Activated T-cell treated with anti-CD3 and anti-CD28 coated beads, Interleukin-2, amount 50 U/mL, for 4 hours (primary cell): ENCODE measurements at regions not wholly inside any gene's neighbourhood (a gene's known extent, or its start where the extent isn't known, plus 50 kb on each side); places are given as distances from the start of the nearest gene placed in this dataset.
"Not testable (repeated sequence)": the region's sequence is repeated elsewhere in the genome, so short reads cannot be mapped to it uniquely, and the experiment has no call there.

Source experiments
- ATAC-seq, 2 donors: fragments of 200-7000 bp; cut with Tn5 transposase; one replicate each; pipeline ENCODE4 v1.10.0; 2021
- DNase-seq: peaks from one replicate; pipeline ENCODE4 v3.0.0-alpha.2; 2020
- H3K27me3 Mint-ChIP-seq: one replicate; pipeline ENCODE4 v1.8.0; 2021; ENCODE audit warnings: low read depth, mixed read lengths
- H3K36me3 Mint-ChIP-seq: one replicate; pipeline ENCODE4 v1.8.0; 2022; ENCODE audit warnings: mixed read lengths; ENCODE audit not compliant: insufficient read depth
- H3K4me1 Mint-ChIP-seq: one replicate; pipeline ENCODE4 v1.8.0; 2021; ENCODE audit warnings: low read depth, mixed read lengths
- H3K4me3 Mint-ChIP-seq: one replicate; pipeline ENCODE4 v1.8.0; 2021; ENCODE audit warnings: mild to moderate bottlenecking, moderate library complexity, mixed read lengths
- H3K9me3 Mint-ChIP-seq: one replicate; pipeline ENCODE4 v1.8.0; 2021; ENCODE audit warnings: mixed read lengths

- Mint-ChIP-seq H3K4me1 (peaks cover 27% of the 10 kb centered on the region), H3K36me3 (no peaks in the 10 kb centered on the region), H3K4me3 (no peak overlapping the region), H3K27me3 (no peaks in the 10 kb centered on the region), H3K9me3 (no peaks in the 10 kb centered on the region)
- no peak for DNase-seq
- no peak for ATAC-seq
These were observed 205.4 kb downstream of the SPRY1 start for GRCh38 chr4:123602007-123602406.

GRCh38 chr4:123603165-123603564, 206.6 kb downstream of the SPRY1 start:
- no peak for ATAC-seq
- no peaks in the 10 kb centered on the region for H3K36me3 Mint-ChIP-seq
- no peaks in the 10 kb centered on the region for H3K27me3 Mint-ChIP-seq
- peaks cover 32% of the 10 kb centered on the region for H3K4me1 Mint-ChIP-seq
- DNase-seq = no peak
- H3K4me3 Mint-ChIP-seq = no peak overlapping the region
- H3K9me3 Mint-ChIP-seq = no peaks in the 10 kb centered on the region

- not testable (repeated sequence) for H3K27me3 Mint-ChIP-seq, H3K9me3 Mint-ChIP-seq, H3K4me3 Mint-ChIP-seq, ATAC-seq, H3K36me3 Mint-ChIP-seq, DNase-seq
- H3K4me1 Mint-ChIP-seq = peaks cover 17% of the 10 kb centered on the region
These were observed 209.2 kb downstream of the SPRY1 start for GRCh38 chr4:123605797-123606196.

GRCh38 chr4:123606336-123606735, 209.7 kb downstream of the SPRY1 start:
- Mint-ChIP-seq H3K27me3 (no peaks in the 10 kb centered on the region), H3K4me3 (no peak overlapping the region), H3K9me3 (no peaks in the 10 kb centered on the region), H3K36me3 (no peaks in the 10 kb centered on the region), H3K4me1 (peaks cover 13% of the 10 kb centered on the region)
- ATAC-seq (no peak), DNase-seq (no peak)

DNA sequence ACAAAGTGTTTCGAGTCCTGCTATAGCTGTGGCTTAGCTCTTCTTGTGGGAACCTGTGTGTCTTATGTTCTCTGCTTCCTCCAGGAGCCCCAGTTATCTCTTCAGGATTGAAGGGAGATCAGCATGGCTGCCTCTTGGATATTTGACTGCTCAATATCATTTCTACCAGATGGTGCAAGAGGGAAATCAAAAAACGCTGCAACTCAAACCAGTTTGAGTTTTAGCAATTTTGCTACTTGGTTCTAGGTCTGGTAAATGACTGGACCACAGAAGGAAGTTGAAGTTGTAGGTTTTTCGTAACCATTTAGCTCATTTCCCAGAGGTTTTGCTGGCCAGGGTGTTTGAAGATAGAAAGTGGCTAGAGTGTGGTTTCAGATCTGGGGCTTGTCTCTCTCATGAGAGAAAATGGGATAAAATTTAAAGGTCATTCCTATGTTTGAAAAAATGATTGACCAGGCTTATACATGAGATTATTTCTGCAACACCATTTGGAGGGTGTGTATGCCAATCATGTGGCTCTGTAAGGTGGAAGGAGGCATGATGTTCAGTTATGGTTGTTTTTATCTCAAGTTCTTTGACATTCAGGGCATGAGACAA, 210.4 kb downstream of the SPRY1 start:
- H3K4me1 Mint-ChIP-seq = peaks cover 10% of the 10 kb centered on the region
- DNase-seq (no peak), ATAC-seq (no peak)
- no peak overlapping the region for H3K4me3 Mint-ChIP-seq
- no peaks in the 10 kb centered on the region for H3K36me3 Mint-ChIP-seq
- H3K27me3 Mint-ChIP-seq = no peaks in the 10 kb centered on the region
- no peaks in the 10 kb centered on the region for H3K9me3 Mint-ChIP-seq

- H3K27me3 Mint-ChIP-seq = no peaks in the 10 kb centered on the region
- ATAC-seq = no peak
- no peaks in the 10 kb centered on the region for H3K9me3 Mint-ChIP-seq
- H3K4me3 Mint-ChIP-seq = no peak overlapping the region
- H3K4me1 Mint-ChIP-seq = peaks cover 10% of the 10 kb centered on the region
- H3K36me3 Mint-ChIP-seq = no peaks in the 10 kb centered on the region
- DNase-seq = no peak
These were observed 213.2 kb downstream of the SPRY1 start for GRCh38 chr4:123609829-123610228.

DNA sequence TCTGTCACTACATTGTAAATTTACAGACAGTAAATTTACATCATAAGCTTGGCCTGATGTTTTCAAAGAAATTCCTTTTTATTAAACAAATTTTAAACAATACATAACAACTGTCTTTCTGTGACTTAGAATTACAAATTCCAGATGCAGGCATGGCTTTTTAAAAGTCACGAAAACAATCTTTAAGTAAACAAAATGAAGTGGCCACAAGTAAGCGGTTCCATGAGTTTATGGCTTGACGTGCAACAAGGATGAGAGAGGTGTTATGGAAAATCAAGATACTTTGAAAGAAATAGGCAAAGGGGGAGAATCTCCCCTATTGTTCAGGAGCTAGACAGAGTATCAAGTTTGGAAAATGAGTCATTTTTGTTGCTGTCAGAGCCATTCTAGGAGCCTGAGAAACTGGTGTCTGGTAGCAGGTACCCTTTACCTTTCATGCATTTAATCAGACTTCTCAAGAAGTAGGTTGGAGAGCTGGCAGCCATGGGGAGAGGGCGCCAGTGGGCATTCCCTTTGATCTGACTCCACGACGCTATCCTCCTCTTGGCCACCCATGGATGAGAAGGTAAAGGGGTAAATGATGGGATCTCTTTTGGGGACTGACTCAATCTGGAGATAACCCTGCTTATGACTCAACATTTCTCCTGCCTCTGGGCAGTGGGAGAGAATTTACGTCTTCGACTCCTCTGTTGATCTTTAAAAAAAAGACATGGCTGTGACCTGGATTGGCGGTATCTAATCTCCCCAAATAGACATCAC, 217.2 kb downstream of the SPRY1 start:
- DNase-seq (no peak), ATAC-seq (no peak)
- H3K36me3 Mint-ChIP-seq = no peaks in the 10 kb centered on the region
- peaks cover 17% of the 10 kb centered on the region for H3K4me1 Mint-ChIP-seq
- H3K27me3 Mint-ChIP-seq = no peaks in the 10 kb centered on the region
- H3K4me3 Mint-ChIP-seq = no peak overlapping the region
- no peaks in the 10 kb centered on the region for H3K9me3 Mint-ChIP-seq

DNA sequence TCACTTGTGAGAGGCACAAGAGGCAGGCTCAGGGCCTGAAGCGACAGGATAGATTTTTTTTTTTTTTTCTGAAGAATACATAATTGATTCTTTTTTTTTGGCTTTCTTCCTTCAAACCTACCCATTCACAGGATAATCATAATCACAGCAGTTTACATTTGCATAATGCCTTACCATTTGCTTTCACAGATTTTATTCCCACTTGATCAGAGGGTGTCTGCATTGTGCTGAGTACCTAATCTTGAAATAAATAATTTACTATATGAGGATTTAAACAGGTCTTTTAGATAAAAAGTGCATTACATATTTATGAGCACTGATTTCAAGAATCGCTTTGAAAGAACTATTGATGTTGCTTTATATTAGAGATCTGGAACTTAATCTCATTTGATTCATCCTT, 219.3 kb downstream of the SPRY1 start:
- H3K9me3 Mint-ChIP-seq = no peaks in the 10 kb centered on the region
- no peak overlapping the region for H3K4me3 Mint-ChIP-seq
- ATAC-seq (no peak), DNase-seq (no peak)
- H3K4me1 Mint-ChIP-seq = peaks cover 17% of the 10 kb centered on the region
- H3K36me3 Mint-ChIP-seq = no peaks in the 10 kb centered on the region
- no peaks in the 10 kb centered on the region for H3K27me3 Mint-ChIP-seq

GRCh38 chr4:123616951-123617461, 220.4 kb downstream of the SPRY1 start:
- peaks cover 20% of the 10 kb centered on the region for H3K4me1 Mint-ChIP-seq
- H3K9me3 Mint-ChIP-seq = no peaks in the 10 kb centered on the region
- no peak overlapping the region for H3K4me3 Mint-ChIP-seq
- DNase-seq = peak; percentile 6
- no peaks in the 10 kb centered on the region for H3K36me3 Mint-ChIP-seq
- H3K27me3 Mint-ChIP-seq = no peaks in the 10 kb centered on the region
- ATAC-seq = peak; percentile 10 to 40

DNA sequence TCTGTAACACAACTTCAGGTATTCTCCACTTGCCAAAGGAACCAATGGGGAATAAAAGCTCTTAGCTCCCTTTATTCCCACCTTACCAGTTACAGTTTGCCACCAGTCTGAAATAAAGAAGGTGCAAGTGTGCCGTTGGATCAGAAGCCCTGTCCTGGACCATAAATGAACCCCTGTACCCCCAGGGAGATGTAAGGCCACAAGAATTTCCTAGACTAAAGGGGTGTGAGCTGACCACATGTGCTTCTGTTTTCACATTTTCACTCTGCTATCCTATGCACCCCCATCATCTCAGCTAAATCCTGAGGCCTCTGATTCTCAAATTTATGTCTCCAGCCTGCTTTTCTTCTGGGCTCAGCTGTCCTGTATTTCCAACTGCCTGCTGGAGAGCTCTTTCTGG, 221.2 kb downstream of the SPRY1 start:
- no peaks in the 10 kb centered on the region for H3K27me3 Mint-ChIP-seq
- no peak for ATAC-seq
- H3K9me3 Mint-ChIP-seq = no peaks in the 10 kb centered on the region
- no peak for DNase-seq
- H3K4me1 Mint-ChIP-seq = peaks cover 20% of the 10 kb centered on the region
- no peak overlapping the region for H3K4me3 Mint-ChIP-seq
- H3K36me3 Mint-ChIP-seq = no peaks in the 10 kb centered on the region

DNA sequence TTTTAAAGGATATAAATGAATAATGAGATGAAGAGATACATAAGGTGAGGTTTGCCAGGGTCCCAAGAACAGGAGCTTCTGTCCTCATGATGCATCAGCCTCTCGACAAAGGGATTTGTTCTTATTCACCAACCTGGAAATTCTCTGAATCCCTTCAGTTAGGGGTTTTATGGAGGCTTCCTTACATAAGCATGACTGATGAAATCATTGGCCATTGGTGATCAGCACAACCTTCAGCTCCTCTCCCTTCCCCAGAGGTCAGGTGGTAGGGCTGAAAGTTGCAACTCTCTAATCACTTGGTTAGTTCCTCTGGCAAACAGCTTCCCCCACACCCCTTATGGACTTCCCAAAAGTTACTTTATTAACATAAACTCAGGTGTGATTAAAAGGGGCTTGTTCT, 222.0 kb downstream of the SPRY1 start:
- ATAC-seq = no peak
- no peaks in the 10 kb centered on the region for H3K36me3 Mint-ChIP-seq

GRCh38 chr4:123619326-123619725, 222.7 kb downstream of the SPRY1 start:
- ATAC-seq (no peak), DNase-seq (no peak)
- no peaks in the 10 kb centered on the region for H3K27me3 Mint-ChIP-seq
- no peaks in the 10 kb centered on the region for H3K9me3 Mint-ChIP-seq
- H3K36me3 Mint-ChIP-seq = no peaks in the 10 kb centered on the region
- no peak overlapping the region for H3K4me3 Mint-ChIP-seq
- peaks cover 20% of the 10 kb centered on the region for H3K4me1 Mint-ChIP-seq

More for the DNA sequence above, 222.0 kb downstream of the SPRY1 start:
- Mint-ChIP-seq H3K9me3 (no peaks in the 10 kb centered on the region), H3K4me1 (peaks cover 20% of the 10 kb centered on the region), H3K4me3 (no peak overlapping the region), H3K27me3 (no peaks in the 10 kb centered on the region)
- no peak for DNase-seq

DNA sequence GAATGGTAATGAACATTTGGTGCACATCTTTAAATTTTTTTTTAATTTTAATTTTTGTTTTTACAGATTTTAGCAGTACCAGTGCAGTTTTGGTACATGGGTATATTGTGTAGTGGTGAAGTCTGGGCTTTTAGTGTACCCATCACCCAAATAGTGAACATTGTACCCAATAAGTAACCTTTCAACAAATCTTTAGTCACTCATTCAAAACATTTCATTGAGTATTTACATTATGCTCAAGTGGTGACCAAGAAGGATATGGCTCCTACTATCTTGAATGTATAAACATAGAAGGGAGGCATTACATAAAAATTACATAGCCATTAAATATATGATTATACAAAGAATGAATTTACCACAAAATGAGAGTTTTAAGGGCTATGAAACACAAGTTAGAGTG, 223.3 kb downstream of the SPRY1 start:
- Mint-ChIP-seq H3K36me3 (no peaks in the 10 kb centered on the region), H3K4me3 (no peak overlapping the region), H3K27me3 (no peaks in the 10 kb centered on the region), H3K4me1 (peaks cover 20% of the 10 kb centered on the region), H3K9me3 (no peaks in the 10 kb centered on the region)
- no peak for ATAC-seq
- no peak for DNase-seq

DNA sequence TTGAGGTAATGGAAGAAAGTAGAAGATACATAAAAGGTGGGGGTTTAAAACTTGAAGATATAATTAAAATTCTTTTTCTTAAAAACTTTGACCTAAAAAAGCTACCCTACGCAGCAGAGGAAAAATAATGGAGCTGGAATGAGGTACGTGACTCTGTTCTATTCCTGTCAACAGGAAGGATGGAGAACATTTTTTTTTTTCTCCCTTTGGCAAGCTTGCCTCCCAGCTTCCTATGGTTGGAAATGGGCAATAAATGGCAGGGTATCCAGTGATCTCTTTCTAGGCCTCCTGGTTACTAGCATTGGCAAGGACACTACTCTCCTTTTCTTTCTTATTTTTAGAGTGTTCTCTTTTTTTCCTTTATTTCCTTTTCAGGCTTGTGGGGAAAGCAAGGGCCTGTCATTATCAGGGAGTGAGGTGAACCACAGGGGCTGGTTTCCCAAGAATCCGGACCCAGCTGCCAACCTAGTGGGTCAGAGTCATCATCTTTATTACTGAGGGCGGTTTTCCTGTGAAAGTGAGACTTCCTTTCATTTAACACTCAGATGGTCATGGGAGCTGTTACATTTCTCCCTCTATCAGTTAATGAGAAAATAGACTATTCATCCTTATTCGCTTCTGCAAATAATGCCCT, 224.6 kb downstream of the SPRY1 start:
- DNase-seq (no peak), ATAC-seq (no peak)
- peaks cover 20% of the 10 kb centered on the region for H3K4me1 Mint-ChIP-seq
- no peaks in the 10 kb centered on the region for H3K36me3 Mint-ChIP-seq
- no peak overlapping the region for H3K4me3 Mint-ChIP-seq
- H3K27me3 Mint-ChIP-seq = no peaks in the 10 kb centered on the region
- no peaks in the 10 kb centered on the region for H3K9me3 Mint-ChIP-seq

DNA sequence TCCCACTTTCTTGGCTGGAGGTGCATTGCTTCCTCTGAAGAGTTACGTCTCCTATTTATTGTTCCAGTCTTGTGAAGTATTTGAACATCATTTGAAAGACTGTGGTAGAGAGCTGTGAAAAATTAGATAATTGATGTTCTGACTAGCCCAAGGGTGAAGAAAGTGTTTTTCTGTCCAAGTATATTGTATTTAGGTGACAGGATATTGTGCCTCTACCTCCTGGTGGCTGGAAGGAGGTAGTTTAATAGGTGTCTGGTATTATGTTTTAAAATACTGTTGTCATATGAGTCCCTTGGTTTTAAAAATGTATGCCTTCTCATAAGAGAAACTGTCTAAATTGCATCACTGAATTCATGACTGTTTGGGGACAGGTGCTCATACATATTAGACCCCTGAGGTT, 226.0 kb downstream of the SPRY1 start:
- Mint-ChIP-seq H3K9me3 (no peaks in the 10 kb centered on the region), H3K27me3 (no peaks in the 10 kb centered on the region), H3K36me3 (no peaks in the 10 kb centered on the region), H3K4me1 (peaks cover 7% of the 10 kb centered on the region), H3K4me3 (no peak overlapping the region)
- DNase-seq (no peak), ATAC-seq (no peak)
